ENCODE measurements at regions not wholly inside any gene's neighbourhood (a gene's known extent, or its start where the extent isn't known, plus 50 kb on each side); places are given as distances from the start of the nearest gene placed in this dataset.

GRCh38 chr14:44372807-44373489 is 134.1 kb downstream of the FSCB start:
- Histone ChIP-seq H3K9ac (ENCODE audit: low read depth, low read length) (no peak overlapping the region), H3K36me3 (ENCODE audit: insufficient read depth, low read length) (no peaks in the 10 kb centered on the region), H3K9me3 (ENCODE audit: control insufficient read depth, insufficient read depth, low read length) (peaks cover 3% of the 10 kb centered on the region; the same call in 1 of the 2 replicates), H3K4me1 (ENCODE audit: insufficient read depth, low read length) (no peaks in the 10 kb centered on the region)

- Histone ChIP-seq H3K4me1 (ENCODE audit: insufficient read depth, low read length) (no peaks in the 10 kb centered on the region), H3K36me3 (ENCODE audit: insufficient read depth, low read length) (no peaks in the 10 kb centered on the region), H3K9ac (ENCODE audit: low read depth, low read length) (no peak overlapping the region), H3K9me3 (ENCODE audit: control insufficient read depth, insufficient read depth, low read length) (peaks cover 3% of the 10 kb centered on the region; the same call in 1 of the 2 replicates)
Observed at GRCh38 chr14:44372231-44372630, 134.9 kb downstream of the FSCB start.

GRCh38 chr14:44370727-44371126 is 136.4 kb downstream of the FSCB start:
- H3K36me3 ChIP-seq (ENCODE audit: insufficient read depth, low read length), result no peaks in the 10 kb centered on the region
- peaks cover 3% of the 10 kb centered on the region; the same call in 1 of the 2 replicates for H3K9me3 ChIP-seq (ENCODE audit: control insufficient read depth, insufficient read depth, low read length)
- no peak overlapping the region for H3K9ac ChIP-seq (ENCODE audit: low read depth, low read length)
- H3K4me1 ChIP-seq (ENCODE audit: insufficient read depth, low read length), result no peaks in the 10 kb centered on the region

GRCh38 chr14:44369401-44370123 is 137.5 kb downstream of the FSCB start:
- Histone ChIP-seq H3K9me3 (ENCODE audit: control insufficient read depth, insufficient read depth, low read length) (no peaks in the 10 kb centered on the region), H3K36me3 (ENCODE audit: insufficient read depth, low read length) (no peaks in the 10 kb centered on the region), H3K9ac (ENCODE audit: low read depth, low read length) (no peak overlapping the region), H3K4me1 (ENCODE audit: insufficient read depth, low read length) (no peaks in the 10 kb centered on the region)

- Histone ChIP-seq H3K4me1 (ENCODE audit: insufficient read depth, low read length) (no peaks in the 10 kb centered on the region), H3K36me3 (ENCODE audit: insufficient read depth, low read length) (no peaks in the 10 kb centered on the region), H3K9me3 (ENCODE audit: control insufficient read depth, insufficient read depth, low read length) (no peaks in the 10 kb centered on the region), H3K9ac (ENCODE audit: low read depth, low read length) (no peak overlapping the region)
Observed at GRCh38 chr14:44361083-44361482, 146.0 kb downstream of the FSCB start.

GRCh38 chr14:44353805-44354204 is 153.3 kb downstream of the FSCB start:
- H3K36me3 ChIP-seq (ENCODE audit: insufficient read depth, low read length), result no peaks in the 10 kb centered on the region
- H3K9me3 ChIP-seq (ENCODE audit: control insufficient read depth, insufficient read depth, low read length), result no peaks in the 10 kb centered on the region
- H3K9ac ChIP-seq (ENCODE audit: low read depth, low read length), result no peak overlapping the region

GRCh38 chr14:44352201-44352600 is 154.9 kb downstream of the FSCB start:
- no peaks in the 10 kb centered on the region for H3K36me3 ChIP-seq (ENCODE audit: insufficient read depth, low read length)
- no peaks in the 10 kb centered on the region for H3K9me3 ChIP-seq (ENCODE audit: control insufficient read depth, insufficient read depth, low read length)
- no peak overlapping the region for H3K9ac ChIP-seq (ENCODE audit: low read depth, low read length)
- H3K4me1 ChIP-seq (ENCODE audit: insufficient read depth, low read length), result no peaks in the 10 kb centered on the region

More at GRCh38 chr14:44353805-44354204, 153.3 kb downstream of the FSCB start:
- no peaks in the 10 kb centered on the region for H3K4me1 ChIP-seq (ENCODE audit: insufficient read depth, low read length)

- Histone ChIP-seq H3K9me3 (ENCODE audit: control insufficient read depth, insufficient read depth, low read length) (no peaks in the 10 kb centered on the region), H3K4me1 (ENCODE audit: insufficient read depth, low read length) (no peaks in the 10 kb centered on the region), H3K36me3 (ENCODE audit: insufficient read depth, low read length) (no peaks in the 10 kb centered on the region), H3K9ac (ENCODE audit: low read depth, low read length) (no peak overlapping the region)
Observed at GRCh38 chr14:44347316-44347715, 159.8 kb downstream of the FSCB start.

GRCh38 chr14:44341116-44341515 is 166.0 kb downstream of the FSCB start:
- Histone ChIP-seq H3K9me3 (ENCODE audit: control insufficient read depth, insufficient read depth, low read length) (no peaks in the 10 kb centered on the region), H3K4me1 (ENCODE audit: insufficient read depth, low read length) (no peaks in the 10 kb centered on the region), H3K9ac (ENCODE audit: low read depth, low read length) (no peak overlapping the region), H3K36me3 (ENCODE audit: insufficient read depth, low read length) (no peaks in the 10 kb centered on the region)

- H3K4me1 ChIP-seq (ENCODE audit: insufficient read depth, low read length), result peaks cover 3% of the 10 kb centered on the region; the same call in 1 of the 2 replicates
- no peaks in the 10 kb centered on the region for H3K9me3 ChIP-seq (ENCODE audit: control insufficient read depth, insufficient read depth, low read length)
- no peak overlapping the region for H3K9ac ChIP-seq (ENCODE audit: low read depth, low read length)
- no peaks in the 10 kb centered on the region for H3K36me3 ChIP-seq (ENCODE audit: insufficient read depth, low read length)
Observed at GRCh38 chr14:44339862-44340261, 167.2 kb downstream of the FSCB start.

GRCh38 chr14:44339231-44339630 is 167.9 kb downstream of the FSCB start:
- H3K36me3 ChIP-seq (ENCODE audit: insufficient read depth, low read length), result no peaks in the 10 kb centered on the region
- peaks cover 5% of the 10 kb centered on the region; the same call in 1 of the 2 replicates for H3K4me1 ChIP-seq (ENCODE audit: insufficient read depth, low read length)
- no peak overlapping the region for H3K9ac ChIP-seq (ENCODE audit: low read depth, low read length)
- H3K9me3 ChIP-seq (ENCODE audit: control insufficient read depth, insufficient read depth, low read length), result no peaks in the 10 kb centered on the region

- Histone ChIP-seq H3K4me1 (ENCODE audit: insufficient read depth, low read length) (no peaks in the 10 kb centered on the region), H3K36me3 (ENCODE audit: insufficient read depth, low read length) (no peaks in the 10 kb centered on the region), H3K9me3 (ENCODE audit: control insufficient read depth, insufficient read depth, low read length) (no peaks in the 10 kb centered on the region), H3K9ac (ENCODE audit: low read depth, low read length) (no peak overlapping the region)
Observed at GRCh38 chr14:44317441-44317746, 189.7 kb downstream of the FSCB start.

- Histone ChIP-seq H3K9me3 (ENCODE audit: control insufficient read depth, insufficient read depth, low read length) (no peaks in the 10 kb centered on the region), H3K36me3 (ENCODE audit: insufficient read depth, low read length) (no peaks in the 10 kb centered on the region), H3K4me1 (ENCODE audit: insufficient read depth, low read length) (no peaks in the 10 kb centered on the region), H3K9ac (ENCODE audit: low read depth, low read length) (no peak overlapping the region)
Observed at GRCh38 chr14:44316647-44317440, 190.2 kb downstream of the FSCB start.

GRCh38 chr14:44309331-44309730 is 197.8 kb downstream of the FSCB start:
- no peaks in the 10 kb centered on the region for H3K9me3 ChIP-seq (ENCODE audit: control insufficient read depth, insufficient read depth, low read length)
- no peaks in the 10 kb centered on the region for H3K36me3 ChIP-seq (ENCODE audit: insufficient read depth, low read length)
- no peak overlapping the region for H3K9ac ChIP-seq (ENCODE audit: low read depth, low read length)
- no peaks in the 10 kb centered on the region for H3K4me1 ChIP-seq (ENCODE audit: insufficient read depth, low read length)
